HG03520 (cell line): ENCODE measurements at regions not wholly inside any gene's neighbourhood (a gene's known extent, or its start where the extent isn't known, plus 50 kb on each side); places are given as distances from the start of the nearest gene placed in this dataset.
"Not testable (repeated sequence)": the region's sequence is repeated elsewhere in the genome, so short reads cannot be mapped to it uniquely, and the experiment has no call there.

Experiments
- ATAC-seq: cut with Tn5 transposase; IDR thresholded peaks from one replicate; pipeline ENCODE4 v1.9.1; 2021; ENCODE audit warnings: mild to moderate bottlenecking, moderate library complexity; ENCODE audit not compliant: unreplicated experiment

- no peak for ATAC-seq
Observed at GRCh38 chr7:93750986-93751385, 139.6 kb downstream of the TFPI2 start.

GRCh38 chr7:93747019-93747418 is 143.5 kb downstream of the TFPI2 start:
- ATAC-seq = no peak

GRCh38 chr7:93739424-93739823 is 151.1 kb downstream of the TFPI2 start:
- ATAC-seq = no peak

- no peak for ATAC-seq
Observed at GRCh38 chr7:93737953-93738352, 152.6 kb downstream of the TFPI2 start.

GRCh38 chr7:93736668-93737369 is 153.7 kb downstream of the TFPI2 start:
- ATAC-seq = no peak

- ATAC-seq = no peak
Observed at GRCh38 chr7:93728292-93728691, 153.8 kb upstream of the CALCR start.

GRCh38 chr7:93725954-93726353 is 151.4 kb upstream of the CALCR start:
- ATAC-seq = no peak

GRCh38 chr7:93723424-93724124 is 149.1 kb upstream of the CALCR start:
- ATAC-seq = no peak

- no peak for ATAC-seq
Observed at GRCh38 chr7:93720106-93720505, 145.6 kb upstream of the CALCR start.

- ATAC-seq = no peak
Observed at GRCh38 chr7:93719546-93719945, 145.0 kb upstream of the CALCR start.

GRCh38 chr7:93717217-93717900 is 142.8 kb upstream of the CALCR start:
- no peak for ATAC-seq

- no peak for ATAC-seq
Observed at GRCh38 chr7:93715234-93715633, 140.7 kb upstream of the CALCR start.

GRCh38 chr7:93711926-93712325 is 137.4 kb upstream of the CALCR start:
- no peak for ATAC-seq

GRCh38 chr7:93708255-93708654 is 133.7 kb upstream of the CALCR start:
- not testable (repeated sequence) for ATAC-seq

- no peak for ATAC-seq
Observed at GRCh38 chr7:93707249-93707648, 132.7 kb upstream of the CALCR start.

GRCh38 chr7:93706162-93706561 is 131.6 kb upstream of the CALCR start:
- ATAC-seq = not testable (repeated sequence)

- ATAC-seq = no peak
Observed at GRCh38 chr7:93704217-93704616, 129.7 kb upstream of the CALCR start.

- ATAC-seq = no peak
Observed at GRCh38 chr7:93697901-93698300, 123.4 kb upstream of the CALCR start.

GRCh38 chr7:93693796-93694195 is 119.3 kb upstream of the CALCR start:
- no peak for ATAC-seq

- ATAC-seq = peak; percentile 68
Observed at GRCh38 chr7:93690021-93690420, 115.5 kb upstream of the CALCR start.

GRCh38 chr7:93678185-93678584 is 103.7 kb upstream of the CALCR start:
- ATAC-seq = no peak
